ENCODE measurements at regions not wholly inside any gene's neighbourhood (a gene's known extent, or its start where the extent isn't known, plus 50 kb on each side); places are given as distances from the start of the nearest gene placed in this dataset.

- H3K9ac ChIP-seq (ENCODE audit: extremely low read depth, insufficient read length, low read length): no peak overlapping the region
- H3K27me3 Mint-ChIP-seq (ENCODE audit: low read depth): no peaks in the 10 kb centered on the region; the same call in 1 of the 2 replicates
- H3K4me3 Mint-ChIP-seq: no peak overlapping the region
- no peaks in the 10 kb centered on the region for H4K20me1 ChIP-seq (ENCODE audit: control insufficient read depth, insufficient read depth, insufficient read length)
- H3K4me1 Mint-ChIP-seq: peaks cover 3 to 4% of the 10 kb centered on the region in 2 experiments; a peak in 1 of 4 replicates
- H3K79me1 ChIP-seq (ENCODE audit: insufficient read depth, low read depth, low read length, poor library complexity, severe bottlenecking): no peaks in the 10 kb centered on the region
- WGBS (ENCODE audit: extremely low coverage, insufficient read length, low lambda C conversion rate): no CpG with 5 or more reads among the region's 7 CpGs
- H2BK20ac ChIP-seq (ENCODE audit: low read depth, low read length, poor library complexity, severe bottlenecking): no peak overlapping the region
- H3K18ac ChIP-seq (ENCODE audit: insufficient read length, low read depth, low read length): no peak overlapping the region
- H3K56ac ChIP-seq (ENCODE audit: insufficient read length, low read depth, low read length): no peak overlapping the region
- no peak overlapping the region for H3K4ac ChIP-seq (ENCODE audit: low read depth, low read length)
- no peaks in the 10 kb centered on the region for H3K9me3 Mint-ChIP-seq
- H2AK5ac ChIP-seq (ENCODE audit: insufficient read length, low read length): no peak overlapping the region
- no peak overlapping the region for H4K91ac ChIP-seq (ENCODE audit: insufficient read length, low read depth, low read length)
- no peak overlapping the region for H3K14ac ChIP-seq (ENCODE audit: insufficient read depth, low read length)
- no peak overlapping the region for H4K5ac ChIP-seq (ENCODE audit: insufficient read length, low read depth, low read length)
- H3K79me2 ChIP-seq (ENCODE audit: insufficient read depth, low read length): no peaks in the 10 kb centered on the region
- H3K27me3 ChIP-seq (ENCODE audit: insufficient read depth, low read length): no peaks in the 10 kb centered on the region
- no peak overlapping the region for H3K4me2 ChIP-seq (ENCODE audit: insufficient read depth, insufficient read length, low read length)
- no peak overlapping the region for H2BK15ac ChIP-seq (ENCODE audit: low read depth, low read length)
- no peak overlapping the region for H3K27ac Mint-ChIP-seq
- H2BK12ac ChIP-seq (ENCODE audit: insufficient read length, low read depth, low read length): no peak overlapping the region
- no peaks in the 10 kb centered on the region for H3K4me1 ChIP-seq (ENCODE audit: insufficient read depth, low read length)
- no peak overlapping the region for H2AFZ ChIP-seq (ENCODE audit: low read length)
- H3K9me3 ChIP-seq (ENCODE audit: control insufficient read depth, low read depth, low read length): no peaks in the 10 kb centered on the region
- no peak overlapping the region for H2BK5ac ChIP-seq (ENCODE audit: insufficient read length, low read length)
- no peak overlapping the region for H3K23ac ChIP-seq (ENCODE audit: insufficient read length, low read depth, low read length)
- no peak for DNase-seq
- no peak overlapping the region for H4K8ac ChIP-seq (replicated peaks; ENCODE audit: insufficient read length, low read depth, low read length)
- peaks cover 2% of the 10 kb centered on the region for H3K23me2 ChIP-seq (ENCODE audit: insufficient read length, low read depth, low read length, poor library complexity, severe bottlenecking)
- H3T11ph ChIP-seq (ENCODE audit: low read length): no peak overlapping the region
- no peak overlapping the region for H3K27ac ChIP-seq (ENCODE audit: insufficient read length, low read depth, low read length)
- no peak overlapping the region for H2BK120ac ChIP-seq (ENCODE audit: low read depth, low read length, poor library complexity, severe bottlenecking)
- no peaks in the 10 kb centered on the region; a peak in 1 of 7 replicates for H3K36me3 Mint-ChIP-seq (ENCODE audit: insufficient read depth in 1 of 3, low read depth in 3 of 3)
- TF ChIP-seq CTCF (conservative IDR thresholded peaks at IDR 0.05): no peak
These were observed 115.1 kb downstream of the RNASET2 start for GRCh38 chr6:166841216-166841615.

Data from H9 (cell line).